Epithelial cell of esophagus (primary cell): ENCODE measurements at regions not wholly inside any gene's neighbourhood (a gene's known extent, or its start where the extent isn't known, plus 50 kb on each side); places are given as distances from the start of the nearest gene placed in this dataset.

Experiments used
- DNase-seq: peaks from one replicate; pipeline ENCODE4 v3.0.0; 2010; ENCODE audit warnings: low read depth
- H3K4me3 ChIP-seq: 2 replicates; pipeline ENCODE4 v1.5.1; 2011; ENCODE audit warnings: mild to moderate bottlenecking, low read length, control low read depth
- CTCF ChIP-seq: IDR thresholded peaks from 2 replicates; pipeline ENCODE4 v1.5.1; 2011; ENCODE audit warnings: low read depth, mild to moderate bottlenecking, low read length, control low read depth, inconsistent platforms; ENCODE audit not compliant: insufficient read depth; ENCODE audit errors: missing control alignments

GRCh38 chr21:38183961-38184360, 72.8 kb upstream of the KCNJ15 start:
- DNase-seq, result no peak
- TF ChIP-seq CTCF, result no peak
- H3K4me3 ChIP-seq, result no peak overlapping the region

- no peak for DNase-seq
- H3K4me3 ChIP-seq, result no peak overlapping the region
- no peak for TF ChIP-seq CTCF
These were observed 70.0 kb upstream of the KCNJ15 start for GRCh38 chr21:38186661-38187270.

- no peak overlapping the region for H3K4me3 ChIP-seq
- peak; percentile 89 for DNase-seq
- TF ChIP-seq CTCF, result no peak
These were observed 68.8 kb upstream of the KCNJ15 start for GRCh38 chr21:38188037-38188436.

GRCh38 chr21:38196036-38196435, 60.8 kb upstream of the KCNJ15 start:
- TF ChIP-seq CTCF, result no peak
- no peak overlapping the region for H3K4me3 ChIP-seq
- no peak for DNase-seq

- TF ChIP-seq CTCF, result no peak
- no peak overlapping the region for H3K4me3 ChIP-seq
- no peak for DNase-seq
These were observed 54.0 kb upstream of the KCNJ15 start for GRCh38 chr21:38202811-38203210.

- DNase-seq, result no peak
- no peak for TF ChIP-seq CTCF
- H3K4me3 ChIP-seq, result no peak overlapping the region
These were observed 53.6 kb upstream of the KCNJ15 start for GRCh38 chr21:38203229-38203628.

- H3K4me3 ChIP-seq, result no peak overlapping the region
- DNase-seq, result no peak
- no peak for TF ChIP-seq CTCF
These were observed 50.9 kb upstream of the KCNJ15 start for GRCh38 chr21:38205940-38206339.
